ENCODE measurements at regions not wholly inside any gene's neighbourhood (a gene's known extent, or its start where the extent isn't known, plus 50 kb on each side); places are given as distances from the start of the nearest gene placed in this dataset.
"Not testable (repeated sequence)": the region's sequence is repeated elsewhere in the genome, so short reads cannot be mapped to it uniquely, and the experiment has no call there.

- no peak for TF ChIP-seq CTCF (IDR thresholded peaks at IDR 0.05)
- Mint-ChIP-seq H3K27me3 (no peaks in the 10 kb centered on the region), H3K27ac (no peak overlapping the region), H3K4me1 (no peaks in the 10 kb centered on the region), H3K4me3 (no peak overlapping the region), H3K9me3 (peaks cover 2% of the 10 kb centered on the region), H3K36me3 (ENCODE audit: low read depth) (no peaks in the 10 kb centered on the region)
- no peak for DNase-seq
- POLR2A ChIA-PET, result no interaction called here
- intact Hi-C loops (cut with micrococcal nuclease), result no loop called here
- CTCF ChIA-PET, result no interaction called here
- no peak for ATAC-seq (ENCODE audit: low read depth)
Measured at GRCh38 chrX:42188730-42189129, 265.4 kb upstream of the CASK start.

- POLR2A ChIA-PET, result no interaction called here
- Mint-ChIP-seq H3K27ac (no peak overlapping the region), H3K36me3 (ENCODE audit: low read depth) (no peaks in the 10 kb centered on the region), H3K4me3 (no peak overlapping the region), H3K9me3 (no peaks in the 10 kb centered on the region), H3K4me1 (no peaks in the 10 kb centered on the region), H3K27me3 (no peaks in the 10 kb centered on the region)
- DNase-seq (no peak), ATAC-seq (ENCODE audit: low read depth) (no peak)
- CTCF ChIA-PET, result no interaction called here
- intact Hi-C loops (cut with micrococcal nuclease), result no loop called here
- TF ChIP-seq CTCF (IDR thresholded peaks at IDR 0.05), result no peak
Measured at GRCh38 chrX:42176789-42177188, 253.4 kb upstream of the CASK start.

- Mint-ChIP-seq H3K27ac (no peak overlapping the region), H3K27me3 (no peaks in the 10 kb centered on the region), H3K4me3 (no peak overlapping the region), H3K36me3 (ENCODE audit: low read depth) (no peaks in the 10 kb centered on the region), H3K4me1 (no peaks in the 10 kb centered on the region), H3K9me3 (no peaks in the 10 kb centered on the region)
- ATAC-seq (ENCODE audit: low read depth) (no peak), DNase-seq (no peak)
- ChIA-PET POLR2A (no interaction called here), CTCF (no interaction called here)
- no peak for TF ChIP-seq CTCF (IDR thresholded peaks at IDR 0.05)
- intact Hi-C loops (cut with micrococcal nuclease), result no loop called here
Measured at GRCh38 chrX:42175843-42176242, 252.5 kb upstream of the CASK start.

GRCh38 chrX:42157923-42158322 lies 234.6 kb upstream of the CASK start:
- H3K27me3 Mint-ChIP-seq; DNase-seq; H3K36me3 Mint-ChIP-seq (ENCODE audit: low read depth); CTCF ChIA-PET; H3K4me3 Mint-ChIP-seq; ATAC-seq (ENCODE audit: low read depth); H3K4me1 Mint-ChIP-seq; intact Hi-C loops (cut with micrococcal nuclease); H3K27ac Mint-ChIP-seq; POLR2A ChIA-PET: not testable (repeated sequence)
- H3K9me3 Mint-ChIP-seq, result peaks cover 25% of the 10 kb centered on the region

- ATAC-seq (ENCODE audit: low read depth), result no peak
- intact Hi-C loops (cut with micrococcal nuclease), result no loop called here
- Mint-ChIP-seq H3K36me3 (ENCODE audit: low read depth) (no peaks in the 10 kb centered on the region), H3K9me3 (no peaks in the 10 kb centered on the region), H3K4me1 (no peaks in the 10 kb centered on the region), H3K4me3 (no peak overlapping the region), H3K27me3 (no peaks in the 10 kb centered on the region), H3K27ac (no peak overlapping the region)
- ChIA-PET CTCF (no interaction called here), POLR2A (no interaction called here)
- no peak for DNase-seq
- TF ChIP-seq CTCF (IDR thresholded peaks at IDR 0.05), result no peak
Measured at GRCh38 chrX:42151808-42152207, 228.5 kb upstream of the CASK start.

GRCh38 chrX:42149765-42150164 lies 226.4 kb upstream of the CASK start:
- ATAC-seq (ENCODE audit: low read depth) (no peak), DNase-seq (no peak)
- intact Hi-C loops (cut with micrococcal nuclease), result no loop called here
- CTCF ChIA-PET, result no interaction called here
- Mint-ChIP-seq H3K4me3 (no peak overlapping the region), H3K27ac (no peak overlapping the region), H3K9me3 (no peaks in the 10 kb centered on the region), H3K36me3 (ENCODE audit: low read depth) (no peaks in the 10 kb centered on the region), H3K27me3 (no peaks in the 10 kb centered on the region), H3K4me1 (no peaks in the 10 kb centered on the region)
- POLR2A ChIA-PET, result no interaction called here
- TF ChIP-seq CTCF (IDR thresholded peaks at IDR 0.05), result no peak

Measured in activated B cell treated with CpG ODN at 0.5 μM for 24 hours (primary cell).